ENCODE measurements at regions not wholly inside any gene's neighbourhood (a gene's known extent, or its start where the extent isn't known, plus 50 kb on each side); places are given as distances from the start of the nearest gene placed in this dataset.
A peak's percentile ranks its signal among the peaks of the same experiment; 100 is the strongest.

DNA sequence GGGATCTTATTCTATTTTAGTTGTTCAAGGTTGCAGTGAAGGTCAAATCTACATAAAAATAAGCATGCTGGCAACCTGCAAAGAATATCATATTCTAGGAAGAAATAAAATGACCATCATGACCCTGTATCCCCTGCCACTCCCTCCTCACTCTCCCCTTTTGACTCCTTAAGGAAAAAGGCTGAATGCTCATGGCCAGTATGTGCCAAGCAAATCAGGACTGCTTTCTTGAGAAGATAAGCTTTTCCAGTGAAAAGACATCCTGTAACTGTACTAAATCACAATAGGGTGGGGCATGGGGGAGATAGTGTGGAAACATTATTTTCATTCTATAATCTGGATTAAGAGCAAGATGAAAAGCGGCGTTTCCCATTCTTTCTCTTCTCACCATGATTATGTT, 100.6 kb upstream of the LIFR start:
- H3K4me1 ChIP-seq (ENCODE audit: insufficient read depth, low read length, poor library complexity, severe bottlenecking) = no peaks in the 10 kb centered on the region
- H3K9me2 ChIP-seq (replicated peaks; ENCODE audit: low read depth, low read length) = no peaks in the 10 kb centered on the region
- H4K20me1 ChIP-seq (ENCODE audit: insufficient read depth, low read length, poor library complexity, severe bottlenecking) = no peaks in the 10 kb centered on the region
- H3K79me2 ChIP-seq (ENCODE audit: insufficient read depth, low read length) = no peaks in the 10 kb centered on the region
- H3K4me2 ChIP-seq (ENCODE audit: low read depth, low read length, poor library complexity, severe bottlenecking) = no peak overlapping the region
- TF ChIP-seq, protein P1, sequence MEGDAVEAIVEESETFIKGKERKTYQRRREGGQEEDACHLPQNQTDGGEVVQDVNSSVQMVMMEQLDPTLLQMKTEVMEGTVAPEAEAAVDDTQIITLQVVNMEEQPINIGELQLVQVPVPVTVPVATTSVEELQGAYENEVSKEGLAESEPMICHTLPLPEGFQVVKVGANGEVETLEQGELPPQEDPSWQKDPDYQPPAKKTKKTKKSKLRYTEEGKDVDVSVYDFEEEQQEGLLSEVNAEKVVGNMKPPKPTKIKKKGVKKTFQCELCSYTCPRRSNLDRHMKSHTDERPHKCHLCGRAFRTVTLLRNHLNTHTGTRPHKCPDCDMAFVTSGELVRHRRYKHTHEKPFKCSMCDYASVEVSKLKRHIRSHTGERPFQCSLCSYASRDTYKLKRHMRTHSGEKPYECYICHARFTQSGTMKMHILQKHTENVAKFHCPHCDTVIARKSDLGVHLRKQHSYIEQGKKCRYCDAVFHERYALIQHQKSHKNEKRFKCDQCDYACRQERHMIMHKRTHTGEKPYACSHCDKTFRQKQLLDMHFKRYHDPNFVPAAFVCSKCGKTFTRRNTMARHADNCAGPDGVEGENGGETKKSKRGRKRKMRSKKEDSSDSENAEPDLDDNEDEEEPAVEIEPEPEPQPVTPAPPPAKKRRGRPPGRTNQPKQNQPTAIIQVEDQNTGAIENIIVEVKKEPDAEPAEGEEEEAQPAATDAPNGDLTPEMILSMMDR (conservative IDR thresholded peaks at IDR 0.05; ENCODE audit: low read length) = no peak
- TF ChIP-seq EZH2phosphoT487 (IDR thresholded peaks at IDR 0.05; ENCODE audit: borderline replicate concordance) = no peak
- peaks cover 16% of the 10 kb centered on the region for H3K27me3 ChIP-seq (ENCODE audit: insufficient read depth, low read length, poor library complexity, severe bottlenecking)
- no peak overlapping the region for H2AFZ ChIP-seq (ENCODE audit: low read length)
- no peaks in the 10 kb centered on the region for H3F3A ChIP-seq (ENCODE audit: low read depth)
- H3K9me3 ChIP-seq (ENCODE audit: insufficient read depth, low read depth, low read length) = no peaks in the 10 kb centered on the region
- H3K9ac ChIP-seq (ENCODE audit: low read depth, low read length, poor library complexity, severe bottlenecking) = no peak overlapping the region
- no peaks in the 10 kb centered on the region for H3K36me3 ChIP-seq (ENCODE audit: insufficient read depth, low read length)
- H3K4me3 ChIP-seq (ENCODE audit: low read length, poor library complexity, severe bottlenecking) = no peak overlapping the region

DNA sequence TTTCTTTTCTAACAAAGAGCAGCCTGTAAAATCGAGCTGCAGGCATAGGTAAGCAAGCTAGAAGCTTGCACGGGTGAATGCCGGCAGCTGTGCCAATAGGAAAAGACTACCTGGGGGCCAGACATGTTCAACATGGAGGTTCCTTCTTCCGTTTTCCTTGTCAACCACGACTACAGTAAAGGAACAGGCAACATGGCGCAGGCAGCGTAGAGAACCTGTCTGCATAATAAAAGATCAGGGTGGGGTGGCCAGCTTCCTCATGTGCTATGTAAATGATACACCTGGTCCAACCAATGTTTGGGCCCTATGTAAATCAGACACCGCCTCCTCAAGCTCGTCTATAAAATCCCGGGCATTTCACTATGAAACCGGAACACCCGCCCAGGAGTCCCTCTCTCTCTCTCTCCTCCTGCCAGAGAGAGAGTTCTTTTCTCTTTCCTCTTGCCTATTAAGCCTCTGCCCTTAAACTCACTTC, 103.8 kb upstream of the LIFR start:
- H4K20me1 ChIP-seq (ENCODE audit: insufficient read depth, low read length, poor library complexity, severe bottlenecking) = no peaks in the 10 kb centered on the region
- H3K4me3 ChIP-seq (ENCODE audit: low read length, poor library complexity, severe bottlenecking) = peak overlapping the region; percentile 55
- no peaks in the 10 kb centered on the region for H3K9me3 ChIP-seq (ENCODE audit: insufficient read depth, low read depth, low read length)
- peak overlapping the region; percentile 28 for H3K9ac ChIP-seq (ENCODE audit: low read depth, low read length, poor library complexity, severe bottlenecking)
- no peaks in the 10 kb centered on the region for H3K36me3 ChIP-seq (ENCODE audit: insufficient read depth, low read length)
- H3F3A ChIP-seq (ENCODE audit: low read depth) = no peaks in the 10 kb centered on the region
- H3K4me2 ChIP-seq (ENCODE audit: low read depth, low read length, poor library complexity, severe bottlenecking) = peak overlapping the region; percentile 47
- H2AFZ ChIP-seq (ENCODE audit: low read length) = peak overlapping the region; percentile 81
- peaks cover 16% of the 10 kb centered on the region for H3K27me3 ChIP-seq (ENCODE audit: insufficient read depth, low read length, poor library complexity, severe bottlenecking)
- TF ChIP-seq EZH2phosphoT487 (IDR thresholded peaks at IDR 0.05; ENCODE audit: borderline replicate concordance) = no peak
- TF ChIP-seq, protein P1 (conservative IDR thresholded peaks at IDR 0.05; ENCODE audit: low read length) = no peak
- H3K79me2 ChIP-seq (ENCODE audit: insufficient read depth, low read length) = no peaks in the 10 kb centered on the region
- no peaks in the 10 kb centered on the region; the same call in 1 of the 2 replicates for H3K9me2 ChIP-seq (replicated peaks; ENCODE audit: low read depth, low read length)
- H3K4me1 ChIP-seq (ENCODE audit: insufficient read depth, low read length, poor library complexity, severe bottlenecking) = no peaks in the 10 kb centered on the region

DNA sequence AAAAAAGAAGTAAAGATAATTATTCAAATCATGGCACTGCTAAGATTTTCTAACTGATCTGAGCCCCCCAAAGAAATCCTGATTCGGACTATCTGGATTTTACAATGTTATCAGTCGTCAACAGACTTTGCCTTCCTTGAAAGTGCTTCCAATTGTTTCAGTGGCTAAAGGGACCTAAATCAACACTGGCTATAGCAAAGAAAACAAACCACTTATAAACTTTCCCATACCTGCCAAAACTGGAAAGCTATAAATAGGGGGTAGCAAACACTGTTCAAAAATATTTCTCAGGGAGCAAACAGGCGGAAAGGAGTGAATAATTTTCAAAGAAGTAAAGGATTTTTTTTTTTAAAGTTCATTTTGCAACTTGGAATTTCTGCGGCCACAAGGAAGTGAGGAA, 105.6 kb upstream of the LIFR start:
- Histone ChIP-seq H3K4me2 (ENCODE audit: low read depth, low read length, poor library complexity, severe bottlenecking) (no peak overlapping the region), H3F3A (ENCODE audit: low read depth) (no peaks in the 10 kb centered on the region), H3K9me3 (ENCODE audit: insufficient read depth, low read depth, low read length) (no peaks in the 10 kb centered on the region), H4K20me1 (ENCODE audit: insufficient read depth, low read length, poor library complexity, severe bottlenecking) (no peaks in the 10 kb centered on the region), H2AFZ (ENCODE audit: low read length) (no peak overlapping the region), H3K36me3 (ENCODE audit: insufficient read depth, low read length) (no peaks in the 10 kb centered on the region), H3K27me3 (ENCODE audit: insufficient read depth, low read length, poor library complexity, severe bottlenecking) (peaks cover 16% of the 10 kb centered on the region), H3K4me1 (ENCODE audit: insufficient read depth, low read length, poor library complexity, severe bottlenecking) (no peaks in the 10 kb centered on the region), H3K9ac (ENCODE audit: low read depth, low read length, poor library complexity, severe bottlenecking) (no peak overlapping the region), H3K79me2 (ENCODE audit: insufficient read depth, low read length) (no peaks in the 10 kb centered on the region), H3K4me3 (ENCODE audit: low read length, poor library complexity, severe bottlenecking) (no peak overlapping the region), H3K9me2 (replicated peaks; ENCODE audit: low read depth, low read length) (no peaks in the 10 kb centered on the region; the same call in 1 of the 2 replicates)
- TF ChIP-seq, protein P1 (conservative IDR thresholded peaks at IDR 0.05; ENCODE audit: low read length) = no peak
- TF ChIP-seq EZH2phosphoT487 (IDR thresholded peaks at IDR 0.05; ENCODE audit: borderline replicate concordance) = no peak
